Activated B cell treated with CpG ODN at 0.5 μM for 24 hours (primary cell): ENCODE measurements at regions not wholly inside any gene's neighbourhood (a gene's known extent, or its start where the extent isn't known, plus 50 kb on each side); places are given as distances from the start of the nearest gene placed in this dataset.

ENCODE experiments used
- ATAC-seq: fragments of 200-7000 bp; cut with Tn5 transposase; one replicate; pipeline ENCODE4 v1.10.0; 2021; ENCODE audit warnings: low read depth, mild to moderate bottlenecking, moderate library complexity
- CTCF ChIA-PET: fragments of 350-600 bp; sonication (Branson Sonifier 250); formaldehyde crosslinking; loops from one replicate; lab custom pipeline; 2021; ENCODE audit warnings: antibody characterized with exemption; lab: Charles Lee
- POLR2A ChIA-PET: fragments of 350-600 bp; sonication (Branson Sonifier 250); formaldehyde crosslinking; loops from one replicate; lab custom pipeline; 2021; ENCODE audit warnings: antibody characterized with exemption; lab: Charles Lee
- DNase-seq: peaks from one replicate; pipeline ENCODE4 v3.0.0; 2022
- H3K27ac Mint-ChIP-seq: one replicate; pipeline ENCODE4 v1.8.0; 2020; ENCODE audit warnings: mixed read lengths
- H3K27me3 Mint-ChIP-seq: one replicate; pipeline ENCODE4 v1.8.0; 2021; ENCODE audit warnings: mixed read lengths
- H3K36me3 Mint-ChIP-seq: one replicate; pipeline ENCODE4 v1.8.0; 2021; ENCODE audit warnings: low read depth, mixed read lengths
- H3K4me1 Mint-ChIP-seq: one replicate; pipeline ENCODE4 v1.8.0; 2021; ENCODE audit warnings: mixed read lengths
- H3K4me3 Mint-ChIP-seq: one replicate; pipeline ENCODE4 v1.8.0; 2020; ENCODE audit warnings: mild to moderate bottlenecking, mixed read lengths
- H3K9me3 Mint-ChIP-seq: one replicate; pipeline ENCODE4 v1.8.0; 2020; ENCODE audit warnings: mixed read lengths
- intact Hi-C: fragments of 100-400 bp; cut with micrococcal nuclease; formaldehyde crosslinking; loops from one replicate; pipeline ENCODE4 v1.15.1; 2024
- TF ChIP-seq, protein P1 (sequence below): fragments of 200-600 bp; IDR thresholded peaks from one replicate; pipeline ENCODE4 v1.8.0; 2022; ENCODE audit warnings: antibody characterized with exemption, mild to moderate bottlenecking

DNA sequence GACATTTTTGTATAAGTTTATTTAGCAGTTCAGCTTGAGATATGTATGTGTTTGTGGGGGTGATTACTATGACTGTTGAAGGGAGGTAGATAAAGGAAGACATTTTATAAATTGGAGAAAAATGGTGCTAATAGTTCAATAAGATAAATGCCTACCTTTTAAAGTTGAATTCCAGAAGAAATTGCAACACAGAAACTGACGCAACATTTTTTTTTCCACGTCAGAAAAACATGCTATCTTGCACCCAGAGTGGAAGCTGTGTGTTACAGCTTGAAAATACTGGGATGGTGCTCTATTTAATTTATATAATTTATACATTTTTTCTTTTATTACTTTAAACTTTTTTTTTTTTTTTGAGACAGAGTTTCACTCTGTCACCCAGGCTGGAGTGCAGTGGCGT, 171.7 kb downstream of the WNT5A start:
- CTCF ChIA-PET: no interaction called here
- POLR2A ChIA-PET: no interaction called here
- no peak overlapping the region for H3K27ac Mint-ChIP-seq
- ATAC-seq: no peak
- no peaks in the 10 kb centered on the region for H3K27me3 Mint-ChIP-seq
- H3K4me3 Mint-ChIP-seq: no peak overlapping the region
- no peaks in the 10 kb centered on the region for H3K9me3 Mint-ChIP-seq
- H3K4me1 Mint-ChIP-seq: no peaks in the 10 kb centered on the region
- TF ChIP-seq, protein P1, sequence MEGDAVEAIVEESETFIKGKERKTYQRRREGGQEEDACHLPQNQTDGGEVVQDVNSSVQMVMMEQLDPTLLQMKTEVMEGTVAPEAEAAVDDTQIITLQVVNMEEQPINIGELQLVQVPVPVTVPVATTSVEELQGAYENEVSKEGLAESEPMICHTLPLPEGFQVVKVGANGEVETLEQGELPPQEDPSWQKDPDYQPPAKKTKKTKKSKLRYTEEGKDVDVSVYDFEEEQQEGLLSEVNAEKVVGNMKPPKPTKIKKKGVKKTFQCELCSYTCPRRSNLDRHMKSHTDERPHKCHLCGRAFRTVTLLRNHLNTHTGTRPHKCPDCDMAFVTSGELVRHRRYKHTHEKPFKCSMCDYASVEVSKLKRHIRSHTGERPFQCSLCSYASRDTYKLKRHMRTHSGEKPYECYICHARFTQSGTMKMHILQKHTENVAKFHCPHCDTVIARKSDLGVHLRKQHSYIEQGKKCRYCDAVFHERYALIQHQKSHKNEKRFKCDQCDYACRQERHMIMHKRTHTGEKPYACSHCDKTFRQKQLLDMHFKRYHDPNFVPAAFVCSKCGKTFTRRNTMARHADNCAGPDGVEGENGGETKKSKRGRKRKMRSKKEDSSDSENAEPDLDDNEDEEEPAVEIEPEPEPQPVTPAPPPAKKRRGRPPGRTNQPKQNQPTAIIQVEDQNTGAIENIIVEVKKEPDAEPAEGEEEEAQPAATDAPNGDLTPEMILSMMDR: no peak
- DNase-seq: no peak
- intact Hi-C loops: no loop called here
- no peaks in the 10 kb centered on the region for H3K36me3 Mint-ChIP-seq

DNA sequence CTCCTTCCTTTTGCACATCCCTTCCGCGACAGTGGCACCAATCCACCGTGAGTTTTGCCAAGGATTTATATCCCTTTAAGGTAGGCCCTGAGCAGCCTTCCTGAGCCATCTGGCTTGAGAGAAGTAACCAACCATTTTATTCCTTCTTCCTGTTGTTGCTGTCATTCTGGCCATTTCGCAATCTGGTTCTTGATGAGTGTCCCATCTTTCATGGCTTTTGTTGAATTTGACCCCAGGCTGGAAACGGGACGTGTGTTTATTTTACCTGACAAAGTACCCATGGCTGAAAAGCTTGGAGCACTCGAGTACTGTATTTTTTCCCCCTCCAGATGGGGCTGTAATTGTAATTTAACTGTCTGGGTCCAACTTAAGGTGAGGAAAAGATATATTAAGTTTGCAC, 173.4 kb downstream of the WNT5A start:
- DNase-seq: no peak
- POLR2A ChIA-PET: no interaction called here
- H3K4me1 Mint-ChIP-seq: no peaks in the 10 kb centered on the region
- intact Hi-C loops: no loop called here
- H3K27me3 Mint-ChIP-seq: no peaks in the 10 kb centered on the region
- CTCF ChIA-PET: no interaction called here
- H3K36me3 Mint-ChIP-seq: no peaks in the 10 kb centered on the region
- no peak overlapping the region for H3K27ac Mint-ChIP-seq
- TF ChIP-seq, protein P1: no peak
- H3K9me3 Mint-ChIP-seq: no peaks in the 10 kb centered on the region
- H3K4me3 Mint-ChIP-seq: no peak overlapping the region
- ATAC-seq: no peak

DNA sequence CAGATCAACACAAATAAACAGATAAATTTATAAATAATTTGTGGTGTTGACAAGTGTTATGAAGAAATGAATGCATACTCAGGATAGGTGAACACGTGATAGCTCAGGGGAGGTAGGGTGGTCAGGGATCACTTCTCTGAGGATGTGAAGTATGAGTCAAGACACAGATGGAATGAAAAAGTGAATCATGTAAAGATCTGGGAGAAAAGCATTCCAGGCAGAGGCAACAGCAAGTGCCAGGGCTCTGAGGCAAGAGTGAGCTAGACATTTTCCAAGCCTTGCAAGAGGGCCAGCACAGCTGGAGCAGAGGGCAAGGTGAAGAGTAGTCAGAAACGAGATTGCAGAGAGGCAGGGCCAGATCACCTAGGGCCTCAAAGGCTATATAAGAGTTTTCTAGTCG, 177.8 kb downstream of the WNT5A start:
- POLR2A ChIA-PET: no interaction called here
- no peak overlapping the region for H3K27ac Mint-ChIP-seq

DNA sequence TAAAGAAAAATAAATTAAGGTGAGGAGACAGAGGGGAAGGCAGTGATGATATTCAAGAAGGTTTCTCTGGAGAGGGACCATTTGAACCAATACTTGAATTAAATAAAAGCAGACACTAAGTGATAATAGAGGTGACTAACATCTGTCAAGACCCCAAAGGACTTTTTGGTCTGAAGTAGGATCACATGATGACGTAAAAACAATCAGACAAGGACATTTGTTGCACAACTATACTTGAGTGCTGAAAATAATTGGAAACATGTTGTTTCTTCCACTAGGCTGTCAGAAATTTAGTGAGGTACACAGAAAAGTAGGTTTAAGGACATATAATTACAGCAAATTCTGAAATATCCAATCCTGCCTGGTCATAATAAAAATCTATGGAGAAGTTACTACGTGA, 179.5 kb downstream of the WNT5A start:
- no peak for ATAC-seq
- Mint-ChIP-seq H3K27me3 (no peaks in the 10 kb centered on the region), H3K36me3 (no peaks in the 10 kb centered on the region), H3K4me1 (no peaks in the 10 kb centered on the region), H3K4me3 (no peak overlapping the region), H3K27ac (no peak overlapping the region), H3K9me3 (no peaks in the 10 kb centered on the region)
- no peak for DNase-seq
- ChIA-PET POLR2A (no interaction called here), CTCF (no interaction called here)
- intact Hi-C loops: no loop called here
- TF ChIP-seq, protein P1: no peak

More for the DNA sequence above, 177.8 kb downstream of the WNT5A start:
- CTCF ChIA-PET: no interaction called here
- ATAC-seq: no peak
- H3K4me3 Mint-ChIP-seq: no peak overlapping the region
- no peaks in the 10 kb centered on the region for H3K27me3 Mint-ChIP-seq
- H3K9me3 Mint-ChIP-seq: no peaks in the 10 kb centered on the region
- DNase-seq: no peak
- intact Hi-C loops: no loop called here
- no peaks in the 10 kb centered on the region for H3K36me3 Mint-ChIP-seq
- no peaks in the 10 kb centered on the region for H3K4me1 Mint-ChIP-seq
- TF ChIP-seq, protein P1: no peak

DNA sequence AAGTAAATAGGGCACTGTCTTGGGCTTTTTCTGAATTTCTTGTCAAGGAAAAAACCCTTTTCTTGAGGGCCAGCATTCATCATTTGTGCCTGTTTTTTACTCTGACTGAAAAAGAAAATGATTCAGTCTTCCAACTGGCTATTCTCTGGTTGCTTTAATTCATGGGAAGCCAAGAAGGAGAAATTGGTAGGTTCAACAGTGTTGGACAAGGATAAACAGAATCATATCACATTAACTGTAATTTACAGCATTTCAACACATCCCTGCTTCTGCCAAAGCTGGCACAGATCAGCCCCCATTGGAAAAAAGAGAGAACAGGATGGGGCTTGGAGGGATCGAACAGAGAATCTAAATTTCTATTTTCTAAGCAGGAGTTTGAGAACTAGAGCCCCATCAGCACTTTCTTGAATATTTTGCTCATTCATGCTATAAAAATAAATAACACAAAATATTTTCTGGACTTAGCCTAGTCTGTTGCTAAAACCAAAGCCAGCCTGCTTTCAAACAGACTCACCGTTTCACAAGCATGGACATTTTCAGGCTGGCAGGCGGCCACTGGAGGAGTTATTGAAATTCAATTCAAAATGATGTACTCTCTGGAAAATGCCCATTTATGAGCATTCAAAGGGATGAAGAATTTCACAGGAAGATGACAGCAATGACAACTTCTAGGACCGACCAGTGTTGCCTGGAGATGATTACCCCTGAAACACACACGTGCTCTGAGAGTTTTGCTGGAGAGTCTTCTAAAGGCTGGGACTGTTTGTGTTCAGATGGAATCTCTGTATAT, 181.2 kb downstream of the WNT5A start:
- no peak for DNase-seq
- Mint-ChIP-seq H3K4me1 (no peaks in the 10 kb centered on the region), H3K27me3 (no peaks in the 10 kb centered on the region), H3K36me3 (no peaks in the 10 kb centered on the region), H3K4me3 (no peak overlapping the region), H3K9me3 (no peaks in the 10 kb centered on the region), H3K27ac (no peak overlapping the region)
- TF ChIP-seq, protein P1: no peak
- ATAC-seq: no peak
- CTCF ChIA-PET: no interaction called here
- POLR2A ChIA-PET: no interaction called here
- intact Hi-C loops: no loop called here
